NCI-H2107 treated with DMSO at 0.1 percent for 48 hours (cell line): ENCODE measurements at regions not wholly inside any gene's neighbourhood (a gene's known extent, or its start where the extent isn't known, plus 50 kb on each side); places are given as distances from the start of the nearest gene placed in this dataset.
"Not testable (repeated sequence)": the region's sequence is repeated elsewhere in the genome, so short reads cannot be mapped to it uniquely, and the experiment has no call there.

ENCODE experiments used
- DNase-seq: peaks from one replicate; lab custom pipeline; 2025; ENCODE audit not compliant: unreplicated experiment; lab: John Stamatoyannopoulos, UW

DNA sequence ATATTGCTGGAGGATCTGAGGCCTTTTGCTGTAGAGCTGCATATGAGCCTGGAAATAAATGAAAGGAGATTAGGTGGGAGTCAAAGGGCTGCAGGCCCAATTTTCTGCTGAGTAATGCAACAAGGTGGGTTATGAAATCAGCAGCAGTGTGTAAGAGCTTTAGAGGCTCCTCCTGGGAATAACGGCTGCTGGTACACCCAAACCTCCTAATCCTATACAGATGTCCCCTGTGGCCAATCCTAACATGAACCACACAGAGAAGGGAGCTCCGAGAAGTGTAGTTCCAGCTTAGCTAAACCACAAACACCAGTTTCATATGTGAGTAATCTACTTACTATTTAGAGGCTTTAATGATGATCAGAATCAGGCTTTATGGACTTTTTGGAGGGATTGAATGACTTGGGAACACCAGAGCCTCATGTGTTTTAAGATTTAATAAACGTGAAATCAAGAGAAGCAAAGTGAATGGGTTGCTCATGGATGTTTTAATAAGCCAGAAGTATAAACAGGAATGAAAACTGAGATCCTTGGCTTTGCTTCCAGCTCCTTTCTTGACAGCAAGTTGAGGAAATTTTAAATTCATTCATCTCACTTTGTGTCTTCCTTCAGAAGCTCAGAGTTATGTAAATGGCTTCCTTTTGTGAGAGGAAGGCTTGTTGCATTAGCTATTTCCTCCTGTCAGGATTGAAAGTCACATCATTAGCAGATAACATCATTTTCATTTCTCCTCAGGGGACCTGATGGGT is 437.5 kb downstream of the TMEM232 start:
- no peak for DNase-seq

DNA sequence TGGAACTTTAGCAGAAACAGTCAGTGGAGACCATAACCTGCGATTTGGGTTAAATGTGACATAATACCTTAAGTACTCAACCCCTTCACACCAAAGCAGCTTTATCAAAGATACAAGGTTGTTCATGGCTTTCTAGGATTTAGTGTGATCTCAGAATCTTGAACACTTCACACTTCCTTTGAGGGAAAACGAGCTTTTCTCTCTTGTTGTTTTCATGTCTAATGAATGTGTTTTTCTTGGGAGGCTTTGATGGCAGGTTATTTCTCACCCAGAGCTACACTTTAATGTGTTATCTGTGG is 437.0 kb downstream of the TMEM232 start:
- no peak for DNase-seq

DNA sequence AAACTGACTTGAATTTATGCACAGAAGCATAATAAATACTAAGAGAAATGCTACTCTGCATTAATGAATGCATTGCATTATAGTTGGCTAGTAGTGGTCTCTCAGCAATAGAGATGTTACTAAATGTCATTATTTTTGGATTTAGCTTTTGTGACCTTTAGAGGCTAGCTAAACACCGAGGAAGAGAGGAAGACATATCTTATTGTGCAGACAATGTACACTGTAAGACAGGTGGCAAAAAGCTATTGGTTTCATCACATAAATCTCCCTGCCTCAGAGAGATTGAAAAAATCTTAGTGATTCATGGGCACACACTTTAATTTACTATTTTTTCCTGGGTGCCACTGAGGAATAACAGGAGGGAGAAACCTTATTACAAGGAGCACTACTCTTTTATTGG is 435.9 kb downstream of the TMEM232 start:
- DNase-seq = no peak

DNA sequence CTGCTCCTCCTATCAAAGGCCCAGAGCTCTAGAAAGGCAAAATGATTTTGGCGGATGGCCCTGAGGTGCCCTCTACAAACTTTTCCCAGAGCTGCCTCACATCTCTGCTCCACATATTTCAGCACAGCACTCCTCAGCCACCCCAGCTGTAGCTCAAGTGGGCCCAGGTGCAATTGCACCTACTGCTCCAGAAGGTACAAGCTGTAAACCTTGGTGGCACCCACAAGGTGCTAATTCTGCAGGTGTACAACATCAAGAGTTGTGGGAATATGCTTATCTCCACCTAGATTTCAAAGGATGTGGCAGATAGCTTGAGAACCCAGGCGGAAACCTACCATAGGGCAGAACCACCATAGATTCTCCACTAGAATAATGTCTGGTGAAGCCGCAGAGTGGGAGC is 432.2 kb downstream of the TMEM232 start:
- no peak for DNase-seq

DNA sequence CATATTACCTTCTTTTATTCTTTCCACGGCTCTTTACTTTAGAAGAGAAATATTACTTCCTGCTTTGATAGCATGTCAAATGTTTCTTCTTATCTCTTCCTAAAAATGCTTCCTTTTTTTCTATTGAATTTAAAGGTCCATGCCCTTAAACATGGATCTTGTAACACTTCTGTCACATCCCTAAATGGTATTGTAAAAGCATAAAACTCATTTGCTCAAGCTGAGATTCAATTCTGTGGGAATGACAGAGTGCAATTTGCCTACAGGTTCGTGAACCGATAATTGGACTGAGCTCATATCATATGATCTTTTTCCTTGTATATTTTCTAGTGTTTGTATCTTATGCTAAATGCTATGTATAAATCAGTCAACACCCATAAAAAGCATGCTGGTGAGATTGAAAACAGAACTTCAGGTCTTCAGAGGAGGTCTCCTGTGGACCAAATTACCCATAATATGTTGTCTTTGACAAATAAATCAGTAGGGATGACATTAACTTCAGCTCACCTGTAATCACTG is 429.3 kb downstream of the TMEM232 start:
- no peak for DNase-seq

DNA sequence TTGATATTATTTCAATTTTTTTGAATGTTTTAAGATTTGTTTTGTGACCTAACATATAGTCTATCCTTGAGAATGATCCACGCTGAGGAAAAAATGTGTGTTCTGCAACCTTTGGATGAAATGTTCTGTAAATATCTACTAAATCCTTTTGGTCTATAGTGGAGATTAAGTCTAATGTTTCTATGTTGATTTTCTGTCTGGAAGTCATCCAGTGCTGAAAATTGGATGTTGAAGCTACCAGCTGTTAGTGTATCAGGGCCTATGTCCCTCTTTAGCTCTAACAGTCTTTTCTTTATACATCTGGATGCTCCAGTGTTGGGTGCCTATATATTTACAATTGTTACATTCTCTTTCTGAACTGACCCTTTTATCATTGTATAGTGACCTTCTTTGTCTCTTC is 422.3 kb downstream of the TMEM232 start:
- no peak for DNase-seq

DNA sequence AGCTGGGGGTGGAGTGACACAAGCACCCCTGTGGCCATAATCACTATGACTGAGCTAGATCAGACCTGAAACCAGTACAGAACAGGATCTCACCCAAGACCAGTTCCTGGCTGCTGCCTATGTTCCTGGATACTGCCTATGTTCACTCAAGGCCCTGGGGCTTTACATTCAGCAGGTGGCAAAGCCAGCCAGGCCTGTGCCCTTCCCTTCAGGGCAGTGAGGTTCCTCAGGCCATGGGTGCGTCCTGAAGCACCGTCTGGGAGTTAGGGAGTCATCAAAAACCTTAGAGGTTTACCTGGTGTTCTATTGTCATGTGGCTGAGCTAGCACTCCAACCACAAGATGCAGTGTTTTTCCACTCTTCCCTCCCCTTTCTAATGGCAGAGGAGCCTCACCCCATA is 419.8 kb downstream of the TMEM232 start:
- no peak for DNase-seq

DNA sequence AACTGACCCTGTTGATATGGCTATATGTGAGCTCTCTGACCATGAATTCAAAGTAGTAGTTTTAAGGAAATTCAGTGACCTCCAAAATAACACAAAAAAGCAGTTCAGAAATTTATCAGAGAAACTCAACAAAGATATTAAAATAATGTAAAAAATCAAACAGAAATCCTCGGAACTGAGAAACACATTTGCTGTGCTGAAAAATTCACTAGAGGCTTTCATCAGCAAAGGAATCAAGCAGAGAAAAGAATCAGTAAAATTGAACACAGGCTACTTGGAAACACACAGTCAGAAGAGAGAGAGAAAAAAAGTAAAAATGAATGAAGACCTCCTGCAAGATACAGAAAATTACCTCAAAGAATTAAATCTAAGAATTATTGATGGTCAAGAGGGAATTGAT is 417.2 kb downstream of the TMEM232 start:
- DNase-seq = no peak

DNA sequence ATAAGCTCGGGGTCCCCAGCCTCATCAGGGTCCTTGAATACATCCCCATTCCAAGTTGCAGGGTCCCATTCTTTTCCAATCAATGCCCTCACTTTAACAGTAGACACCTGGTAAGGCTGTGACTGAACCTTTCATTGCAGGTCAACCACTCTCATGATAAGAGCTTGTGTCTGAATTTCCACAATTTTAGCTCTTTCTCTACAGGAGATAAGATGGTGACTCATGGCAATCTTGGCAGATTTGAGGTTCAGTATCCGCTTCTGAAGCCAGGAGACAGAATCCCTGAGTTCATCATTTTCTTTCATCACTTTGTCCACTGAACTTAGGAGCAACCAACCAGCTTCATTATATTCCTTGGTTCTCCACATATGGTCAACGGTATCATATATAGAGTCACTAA is 409.9 kb downstream of the TMEM232 start:
- not testable (repeated sequence) for DNase-seq

DNA sequence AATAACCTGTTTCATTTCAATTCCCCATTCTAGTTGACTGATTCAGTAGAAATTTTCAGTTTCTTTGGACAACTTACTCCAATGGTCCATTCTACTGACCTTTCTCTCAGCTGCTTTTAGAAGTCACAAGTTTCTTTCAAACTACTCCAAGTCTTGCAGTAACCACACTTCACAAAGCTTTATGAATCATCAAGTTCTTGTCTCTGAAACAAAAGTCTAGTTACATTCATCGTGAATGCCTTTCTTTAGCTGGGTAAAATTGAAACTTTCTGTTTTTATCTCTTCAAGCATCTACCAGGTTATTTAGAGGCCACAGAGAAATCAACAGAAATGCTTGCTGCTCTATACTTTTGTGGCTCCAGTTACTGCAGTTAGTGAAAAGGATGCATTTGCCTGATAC is 405.4 kb downstream of the TMEM232 start:
- no peak for DNase-seq

DNA sequence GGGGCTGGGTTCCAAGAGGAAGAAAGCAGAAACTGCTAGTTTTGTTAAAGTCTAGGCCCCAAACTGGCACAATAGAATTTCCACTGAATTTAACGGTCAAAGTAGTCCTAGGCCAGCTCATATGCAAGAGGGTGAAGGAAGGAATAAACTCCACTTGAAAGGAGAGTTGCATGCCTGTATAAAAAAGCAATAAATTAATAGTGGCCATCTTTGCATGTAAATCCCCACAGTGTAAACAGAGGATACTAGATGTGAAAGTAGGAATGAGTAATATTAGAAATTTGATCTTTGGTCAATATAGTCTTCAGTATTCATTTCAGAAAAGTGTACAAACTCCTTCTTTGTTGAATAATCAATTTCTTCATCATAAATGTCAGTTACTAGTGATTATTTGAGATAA is 403.1 kb downstream of the TMEM232 start:
- DNase-seq = no peak

DNA sequence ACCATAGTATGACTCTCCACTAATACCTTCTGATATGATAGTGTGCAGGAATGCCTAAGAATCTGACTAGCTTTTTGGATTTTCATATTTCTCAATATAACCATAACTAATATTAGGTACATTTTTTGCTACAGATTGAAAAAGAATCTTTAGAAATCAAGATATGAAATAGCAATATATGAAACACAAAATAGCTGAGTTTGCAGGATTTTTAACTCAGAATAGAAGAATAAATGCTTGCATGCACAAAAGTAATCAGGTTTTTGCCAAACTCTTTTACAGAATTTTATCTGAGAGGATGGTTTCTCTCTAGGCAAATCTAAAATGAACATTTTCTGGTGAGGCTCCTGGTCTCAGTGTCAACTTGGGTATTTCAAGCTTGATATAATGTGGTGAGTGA is 402.6 kb downstream of the TMEM232 start:
- DNase-seq = no peak

DNA sequence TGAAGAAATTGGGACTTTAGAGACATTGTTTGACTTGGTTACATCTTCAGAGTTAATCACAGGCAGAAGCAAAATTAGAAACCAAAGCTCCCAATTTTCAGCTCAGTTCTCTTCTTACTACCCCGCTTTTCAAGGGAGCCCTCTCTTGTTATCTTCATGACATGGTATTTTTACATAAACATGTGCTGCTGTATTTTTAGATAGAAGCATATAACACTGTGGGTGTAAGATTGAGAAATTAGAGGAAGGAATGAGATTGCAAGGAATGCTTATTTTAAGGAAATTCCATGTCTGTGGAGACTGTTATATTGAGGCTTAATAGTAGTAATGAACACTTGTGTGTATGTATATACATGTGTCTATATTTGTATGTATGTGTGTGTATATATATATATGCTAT is 401.6 kb downstream of the TMEM232 start:
- no peak for DNase-seq

DNA sequence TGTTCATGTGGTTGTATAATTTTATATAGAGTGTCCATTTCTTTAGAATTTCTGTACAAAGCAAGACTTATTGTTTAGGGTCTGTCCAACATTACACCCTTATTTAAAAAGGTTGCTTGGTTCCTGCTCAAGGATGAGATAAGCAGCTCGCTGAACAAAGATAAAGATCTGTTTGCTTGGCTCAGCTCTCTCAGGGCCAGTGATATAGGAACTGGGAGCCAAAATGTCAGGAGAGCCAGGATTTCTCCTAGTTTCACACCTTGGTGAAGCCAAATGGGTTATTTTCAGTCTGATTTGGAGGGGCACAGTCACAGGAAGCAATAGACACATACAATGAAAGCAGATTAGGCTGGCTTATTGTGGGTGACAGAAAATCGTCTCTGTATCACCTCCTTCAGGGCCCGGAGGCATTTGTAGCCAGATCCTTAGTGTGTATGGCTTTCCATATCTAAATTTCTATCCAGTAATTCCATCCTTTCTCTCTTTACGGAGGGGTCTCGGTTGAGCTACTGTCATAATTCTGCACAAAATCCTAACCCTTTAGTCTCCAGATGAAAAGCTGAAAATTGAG is 396.4 kb downstream of the TMEM232 start:
- no peak for DNase-seq

DNA sequence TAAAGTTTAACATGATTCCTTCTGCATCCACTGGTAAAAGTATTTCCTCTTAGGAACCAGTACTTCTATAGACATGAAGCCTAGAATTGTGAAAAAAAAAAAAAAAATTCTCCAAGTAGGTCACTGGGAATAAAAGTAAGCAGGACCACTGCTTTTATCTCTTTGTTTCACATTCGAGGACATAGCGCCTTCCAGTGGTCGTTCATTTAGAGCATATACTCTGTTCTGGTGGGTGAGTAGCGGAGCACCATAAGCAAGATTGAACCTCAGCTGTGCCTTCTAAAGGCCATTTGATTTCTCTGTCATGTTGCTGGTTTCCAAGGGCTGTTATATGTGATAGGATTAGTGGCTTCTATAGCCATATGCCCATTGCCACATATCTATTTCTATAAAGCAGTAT is 393.1 kb downstream of the TMEM232 start:
- DNase-seq = no peak

DNA sequence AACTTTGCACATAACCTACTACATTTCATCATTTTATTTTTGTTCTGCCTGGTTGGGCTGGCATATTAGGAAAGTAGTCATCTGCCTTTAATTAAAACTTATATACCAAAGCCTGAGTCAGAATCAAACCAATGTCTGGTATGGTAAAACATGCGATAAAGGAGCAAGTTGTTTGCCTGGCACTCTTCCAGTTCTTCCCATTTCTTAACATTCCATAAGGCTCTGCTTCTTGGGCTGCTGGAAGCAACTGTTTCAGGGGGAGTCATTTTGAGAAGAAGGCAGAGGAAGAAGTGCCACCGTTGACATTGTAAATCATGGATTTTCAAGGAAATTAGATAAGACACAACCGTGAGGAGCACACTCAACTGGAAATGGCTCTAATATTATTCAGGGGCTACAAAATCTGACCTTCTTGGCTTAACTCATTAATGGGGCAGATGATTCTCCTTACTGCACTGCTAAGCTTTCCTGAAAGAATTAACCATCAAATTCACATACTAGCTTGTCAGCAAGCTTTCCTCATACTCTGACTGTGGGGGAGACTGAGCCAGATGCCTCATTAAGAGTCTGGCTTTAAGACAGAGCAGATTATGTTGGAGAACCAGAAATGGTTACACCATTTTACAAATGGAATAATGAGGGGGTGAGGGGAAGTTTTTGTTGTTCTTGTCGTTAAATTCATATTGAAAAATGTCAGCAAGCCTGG is 391.0 kb downstream of the TMEM232 start:
- DNase-seq = no peak

DNA sequence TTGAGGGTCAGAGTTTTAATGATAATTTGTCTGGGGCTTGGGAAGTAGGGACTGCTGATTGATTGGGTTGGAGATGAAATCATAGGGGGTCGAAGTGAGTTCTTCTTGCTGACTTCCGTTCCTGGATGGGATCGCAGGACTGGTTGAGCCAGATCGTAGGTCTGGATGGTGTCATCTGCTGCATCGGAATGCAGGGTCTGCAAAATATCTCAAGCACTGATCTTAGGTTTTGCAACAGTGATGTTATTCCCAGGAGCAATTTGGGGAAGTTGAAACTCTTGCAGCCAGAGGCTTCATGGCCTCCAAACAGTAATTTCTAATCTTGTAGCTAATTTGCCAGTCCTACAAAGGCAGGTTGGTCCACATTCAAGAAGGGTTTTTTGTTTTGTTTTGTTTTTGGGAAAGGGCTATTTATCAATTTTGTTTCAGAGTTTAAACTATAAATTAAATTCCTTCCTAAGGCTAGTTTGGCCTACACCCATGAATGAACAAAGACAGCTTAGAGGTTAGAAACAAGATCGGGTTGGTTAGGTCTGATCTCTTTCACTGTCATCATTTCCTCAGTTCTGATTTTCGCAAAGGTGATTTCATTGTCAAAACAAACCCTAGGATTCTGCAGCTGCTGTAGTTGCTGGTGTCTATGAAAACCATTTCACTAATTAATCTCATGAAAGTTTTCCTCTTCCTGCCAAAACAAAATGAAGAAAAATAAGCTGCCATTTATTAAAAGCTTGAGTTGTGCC is 388.0 kb downstream of the TMEM232 start:
- DNase-seq = no peak

DNA sequence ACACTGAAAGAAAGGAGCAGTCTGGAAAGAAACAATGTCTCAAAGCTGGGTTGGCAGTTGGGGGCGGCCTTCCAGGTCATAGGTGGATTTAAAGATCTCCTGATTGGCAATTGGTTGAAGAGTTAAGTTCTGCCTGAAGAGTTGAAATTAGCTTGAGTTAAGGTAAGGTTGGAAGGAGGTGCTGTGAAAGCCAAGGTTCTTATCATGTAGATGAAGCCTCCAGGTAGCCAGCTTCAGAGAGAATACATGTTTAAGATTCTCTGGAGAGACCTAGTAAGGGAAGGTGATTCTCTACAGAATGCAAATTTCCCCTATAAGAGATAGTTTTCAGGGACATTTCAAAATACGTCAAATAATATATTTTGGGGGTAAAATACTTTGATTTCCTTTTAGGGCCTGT is 387.1 kb downstream of the TMEM232 start:
- DNase-seq = no peak

DNA sequence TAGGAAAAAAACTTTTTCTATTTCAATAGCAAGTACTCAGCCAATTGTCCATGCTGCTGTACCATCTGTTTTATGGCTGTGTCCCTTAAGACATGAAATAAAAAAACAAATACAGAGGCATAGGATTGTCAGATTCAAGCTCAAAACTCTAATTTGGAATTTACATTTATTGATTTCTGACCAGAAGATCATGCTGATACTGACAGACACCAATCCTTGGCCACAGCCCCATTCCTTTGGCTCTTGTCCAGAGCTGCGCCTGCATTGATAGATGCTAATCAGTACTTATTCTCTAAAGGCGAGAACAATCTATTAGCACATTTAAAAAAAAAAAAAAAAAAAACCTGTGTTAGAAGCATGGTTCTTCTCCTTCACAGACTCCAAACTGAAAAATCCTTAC is 384.6 kb downstream of the TMEM232 start:
- DNase-seq = no peak

DNA sequence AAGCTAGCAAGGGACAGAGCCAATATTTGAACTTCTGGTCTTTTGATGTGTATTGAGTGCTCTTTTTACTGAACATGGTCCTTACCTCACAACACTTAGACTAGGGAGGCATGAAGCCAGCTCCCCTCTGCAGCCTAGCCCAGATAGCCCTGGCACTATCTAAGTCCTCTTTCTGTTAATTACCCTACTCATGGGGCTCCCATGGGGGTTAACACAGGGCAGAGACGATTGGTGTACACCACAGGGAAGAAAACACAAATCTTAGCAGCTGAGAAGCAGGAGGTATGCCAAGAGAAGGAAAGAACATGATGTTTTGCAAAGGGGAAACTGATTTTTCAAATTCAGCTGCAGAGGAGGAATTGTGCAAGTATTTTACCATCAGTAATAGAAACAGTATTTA is 383.8 kb downstream of the TMEM232 start:
- no peak for DNase-seq

DNA sequence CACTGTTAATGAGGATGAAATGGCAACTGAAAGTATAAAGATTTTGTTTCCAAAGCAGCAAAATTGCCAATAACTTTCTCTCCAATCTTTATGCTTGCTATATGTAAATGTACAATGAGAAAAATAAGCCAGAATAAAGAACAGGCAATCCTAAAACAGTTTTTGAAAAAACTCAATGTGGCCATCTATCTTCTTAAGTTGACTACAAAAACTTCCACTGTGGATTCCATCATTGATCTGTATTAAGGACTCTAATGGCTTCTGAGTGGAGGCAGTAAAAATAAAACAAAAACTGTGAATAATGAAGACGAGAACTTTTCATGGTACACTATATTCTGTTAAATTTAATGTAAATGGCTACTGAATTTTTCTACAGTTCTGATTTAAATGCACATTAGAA is 382.9 kb downstream of the TMEM232 start:
- no peak for DNase-seq

DNA sequence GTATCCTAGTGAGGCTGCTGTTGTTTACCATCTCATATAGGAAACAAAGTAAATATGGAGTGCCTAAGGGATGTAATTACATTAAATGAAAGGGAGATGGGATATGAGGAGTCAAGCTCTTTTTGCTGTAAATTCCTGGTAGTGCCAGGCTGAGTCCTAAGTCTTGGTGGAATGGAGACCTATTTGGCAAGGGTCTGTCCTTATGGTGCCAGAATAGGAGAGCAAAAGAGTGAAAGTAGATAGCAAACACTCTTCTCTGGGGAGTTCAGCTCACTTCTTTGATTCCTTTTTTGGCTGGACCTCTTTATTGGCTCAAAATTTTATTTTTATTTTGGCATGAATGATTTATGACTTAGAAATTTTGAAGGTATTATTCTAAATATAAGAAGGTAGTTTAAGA is 380.8 kb downstream of the TMEM232 start:
- DNase-seq = no peak
